ENCODE measurements at regions not wholly inside any gene's neighbourhood (a gene's known extent, or its start where the extent isn't known, plus 50 kb on each side); places are given as distances from the start of the nearest gene placed in this dataset.
"Not testable (repeated sequence)": the region's sequence is repeated elsewhere in the genome, so short reads cannot be mapped to it uniquely, and the experiment has no call there.

- DNase-seq = no peak
- Mint-ChIP-seq H3K27ac (no peak overlapping the region), H3K4me3 (no peak overlapping the region), H3K4me1 (no peaks in the 10 kb centered on the region), H3K36me3 (no peaks in the 10 kb centered on the region), H3K9me3 (peaks cover 3% of the 10 kb centered on the region), H3K27me3 (no peaks in the 10 kb centered on the region)
- CTCF ChIA-PET = no interaction called here
These were observed 428.1 kb downstream of the TAFA4 start for GRCh38 chr3:68504201-68504600.

GRCh38 chr3:68485845-68486244, 446.5 kb downstream of the TAFA4 start:
- not testable (repeated sequence) for H3K4me3 Mint-ChIP-seq, H3K36me3 Mint-ChIP-seq

GRCh38 chr3:68485051-68485450, 447.3 kb downstream of the TAFA4 start:
- H3K9me3 Mint-ChIP-seq = no peaks in the 10 kb centered on the region
- CTCF ChIA-PET = no interaction called here
- no peak overlapping the region for H3K4me3 Mint-ChIP-seq
- no peaks in the 10 kb centered on the region for H3K27me3 Mint-ChIP-seq
- DNase-seq = no peak
- H3K4me1 Mint-ChIP-seq = no peaks in the 10 kb centered on the region
- H3K36me3 Mint-ChIP-seq = no peaks in the 10 kb centered on the region
- H3K27ac Mint-ChIP-seq = no peak overlapping the region

More at GRCh38 chr3:68485845-68486244, 446.5 kb downstream of the TAFA4 start:
- H3K27me3 Mint-ChIP-seq, CTCF ChIA-PET, H3K9me3 Mint-ChIP-seq, H3K27ac Mint-ChIP-seq, H3K4me1 Mint-ChIP-seq, DNase-seq: not testable (repeated sequence)

GRCh38 chr3:68483601-68484000, 448.7 kb downstream of the TAFA4 start:
- Mint-ChIP-seq H3K4me1 (no peaks in the 10 kb centered on the region), H3K36me3 (no peaks in the 10 kb centered on the region), H3K27ac (no peak overlapping the region), H3K4me3 (no peak overlapping the region), H3K27me3 (no peaks in the 10 kb centered on the region), H3K9me3 (no peaks in the 10 kb centered on the region)
- CTCF ChIA-PET = no interaction called here
- no peak for DNase-seq

- Mint-ChIP-seq H3K36me3 (no peaks in the 10 kb centered on the region), H3K27me3 (no peaks in the 10 kb centered on the region), H3K27ac (no peak overlapping the region), H3K9me3 (no peaks in the 10 kb centered on the region), H3K4me3 (no peak overlapping the region), H3K4me1 (no peaks in the 10 kb centered on the region)
- no peak for DNase-seq
- CTCF ChIA-PET = no interaction called here
These were observed 449.3 kb downstream of the TAFA4 start for GRCh38 chr3:68483041-68483440.

GRCh38 chr3:68482565-68482964, 449.8 kb downstream of the TAFA4 start:
- CTCF ChIA-PET = no interaction called here
- H3K36me3 Mint-ChIP-seq = no peaks in the 10 kb centered on the region

GRCh38 chr3:68479779-68480178, 452.6 kb downstream of the TAFA4 start:
- Mint-ChIP-seq H3K4me1 (no peaks in the 10 kb centered on the region), H3K36me3 (no peaks in the 10 kb centered on the region), H3K27me3 (no peaks in the 10 kb centered on the region), H3K9me3 (no peaks in the 10 kb centered on the region), H3K4me3 (no peak overlapping the region), H3K27ac (no peak overlapping the region)
- DNase-seq = no peak
- CTCF ChIA-PET = no interaction called here

More at GRCh38 chr3:68482565-68482964, 449.8 kb downstream of the TAFA4 start:
- no peak for DNase-seq
- Mint-ChIP-seq H3K27me3 (no peaks in the 10 kb centered on the region), H3K9me3 (no peaks in the 10 kb centered on the region), H3K4me1 (no peaks in the 10 kb centered on the region), H3K4me3 (no peak overlapping the region), H3K27ac (no peak overlapping the region)

- no peaks in the 10 kb centered on the region for H3K27me3 Mint-ChIP-seq
- H3K9me3 Mint-ChIP-seq = peaks cover 4% of the 10 kb centered on the region
- H3K4me3 Mint-ChIP-seq = no peak overlapping the region
- CTCF ChIA-PET = no interaction called here
- H3K27ac Mint-ChIP-seq = no peak overlapping the region
- H3K4me1 Mint-ChIP-seq = no peaks in the 10 kb centered on the region
- no peak for DNase-seq
- H3K36me3 Mint-ChIP-seq = no peaks in the 10 kb centered on the region
These were observed 463.5 kb downstream of the TAFA4 start for GRCh38 chr3:68468695-68469375.

- DNase-seq = no peak
- Mint-ChIP-seq H3K9me3 (peaks cover 4% of the 10 kb centered on the region), H3K27me3 (no peaks in the 10 kb centered on the region), H3K27ac (no peak overlapping the region), H3K4me3 (no peak overlapping the region), H3K36me3 (no peaks in the 10 kb centered on the region), H3K4me1 (no peaks in the 10 kb centered on the region)
- CTCF ChIA-PET = no interaction called here
These were observed 464.9 kb downstream of the TAFA4 start for GRCh38 chr3:68467465-68467864.

- Mint-ChIP-seq H3K9me3 (peaks cover 1% of the 10 kb centered on the region), H3K4me1 (no peaks in the 10 kb centered on the region), H3K27ac (no peak overlapping the region), H3K27me3 (no peaks in the 10 kb centered on the region), H3K4me3 (no peak overlapping the region), H3K36me3 (no peaks in the 10 kb centered on the region)
- DNase-seq = no peak
- CTCF ChIA-PET = no interaction called here
These were observed 473.8 kb downstream of the TAFA4 start for GRCh38 chr3:68458581-68458980.

- no peaks in the 10 kb centered on the region for H3K36me3 Mint-ChIP-seq
- no peak overlapping the region for H3K27ac Mint-ChIP-seq
- H3K4me3 Mint-ChIP-seq = no peak overlapping the region
- no peaks in the 10 kb centered on the region for H3K27me3 Mint-ChIP-seq
- no peak for DNase-seq
- CTCF ChIA-PET = no interaction called here
- no peaks in the 10 kb centered on the region for H3K9me3 Mint-ChIP-seq
- no peaks in the 10 kb centered on the region for H3K4me1 Mint-ChIP-seq
These were observed 483.6 kb downstream of the TAFA4 start for GRCh38 chr3:68448510-68449383.

- CTCF ChIA-PET = no interaction called here
- H3K4me1 Mint-ChIP-seq = no peaks in the 10 kb centered on the region
- no peak overlapping the region for H3K27ac Mint-ChIP-seq
- H3K27me3 Mint-ChIP-seq = no peaks in the 10 kb centered on the region
- no peaks in the 10 kb centered on the region for H3K36me3 Mint-ChIP-seq
- no peak for DNase-seq
- no peak overlapping the region for H3K4me3 Mint-ChIP-seq
- H3K9me3 Mint-ChIP-seq = no peaks in the 10 kb centered on the region
These were observed 484.5 kb downstream of the TAFA4 start for GRCh38 chr3:68447885-68448284.

GRCh38 chr3:68441054-68441453, 491.3 kb downstream of the TAFA4 start:
- no peaks in the 10 kb centered on the region for H3K9me3 Mint-ChIP-seq
- CTCF ChIA-PET = no interaction called here
- H3K27ac Mint-ChIP-seq = no peak overlapping the region
- no peak for DNase-seq
- H3K4me3 Mint-ChIP-seq = no peak overlapping the region
- no peaks in the 10 kb centered on the region for H3K4me1 Mint-ChIP-seq
- no peaks in the 10 kb centered on the region for H3K27me3 Mint-ChIP-seq
- no peaks in the 10 kb centered on the region for H3K36me3 Mint-ChIP-seq

- no peaks in the 10 kb centered on the region for H3K27me3 Mint-ChIP-seq
- H3K36me3 Mint-ChIP-seq = no peaks in the 10 kb centered on the region
- no peak overlapping the region for H3K4me3 Mint-ChIP-seq
- CTCF ChIA-PET = interaction anchor here (0.7 kb wide), 1 partner anchor 37 kb away, joined by 3 read pairs; no protein-coding TSS in a partner anchor
- H3K4me1 Mint-ChIP-seq = no peaks in the 10 kb centered on the region
- H3K27ac Mint-ChIP-seq = no peak overlapping the region
- no peaks in the 10 kb centered on the region for H3K9me3 Mint-ChIP-seq
- no peak for DNase-seq
These were observed 495.5 kb downstream of the TAFA4 start for GRCh38 chr3:68436619-68437401.
